ENCODE measurements at regions not wholly inside any gene's neighbourhood (a gene's known extent, or its start where the extent isn't known, plus 50 kb on each side); places are given as distances from the start of the nearest gene placed in this dataset.

GRCh38 chr11:128219731-128220120 lies 367.6 kb downstream of the ETS1 start:
- no peak for TF ChIP-seq CTCF (IDR thresholded peaks at IDR 0.05)
- no peak for TF ChIP-seq POLR2A (IDR thresholded peaks at IDR 0.05)
- TF ChIP-seq POLR2AphosphoS5 (IDR thresholded peaks at IDR 0.05), result no peak

Measured in prostate gland (tissue), 2 donors.